RWPE2 (cell line): ENCODE measurements at regions not wholly inside any gene's neighbourhood (a gene's known extent, or its start where the extent isn't known, plus 50 kb on each side); places are given as distances from the start of the nearest gene placed in this dataset.

ENCODE experiments used
- ATAC-seq: fragments of 200-7000 bp; cut with Tn5 transposase; 3 replicates; pipeline ENCODE4 v1.9.1; 2021; ENCODE audit warnings: low read depth
- DNase-seq: peaks from one replicate; pipeline ENCODE4 v3.0.0-alpha.2; 2020; ENCODE audit warnings: low spot score
- H3K27ac ChIP-seq: fragments of 450-650 bp; 2 replicates; pipeline ENCODE4 v1.5.1; 2017; ENCODE audit warnings: mild to moderate bottlenecking; ENCODE audit not compliant: poor library complexity, severe bottlenecking
- H3K27me3 ChIP-seq: fragments of 250-450 bp; sonication (Bioruptor Pico); 2 replicates; pipeline ENCODE4 v1.5.1; 2021; ENCODE audit warnings: mild to moderate bottlenecking, moderate library complexity; ENCODE audit not compliant: insufficient read depth, poor library complexity, severe bottlenecking
- H3K36me3 ChIP-seq: fragments of 250-450 bp; sonication (Bioruptor Pico); 2 replicates; pipeline ENCODE4 v1.5.1; 2020; ENCODE audit warnings: low read depth, mild to moderate bottlenecking, moderate library complexity
- H3K4me1 ChIP-seq: fragments of 250-450 bp; sonication (Bioruptor Pico); 2 replicates; pipeline ENCODE4 v1.5.1; 2021; ENCODE audit warnings: mild to moderate bottlenecking, moderate library complexity; ENCODE audit not compliant: insufficient read depth, poor library complexity, severe bottlenecking
- H3K4me3 ChIP-seq: fragments of 250-450 bp; sonication (Bioruptor Pico); 2 replicates; pipeline ENCODE4 v1.5.1; 2021; ENCODE audit warnings: mild to moderate bottlenecking, moderate library complexity; ENCODE audit not compliant: severe bottlenecking
- H3K9me3 ChIP-seq: fragments of 250-450 bp; sonication (Bioruptor Pico); 2 replicates; pipeline ENCODE4 v1.5.1; 2021; ENCODE audit warnings: mild to moderate bottlenecking, moderate library complexity; ENCODE audit not compliant: severe bottlenecking
- TF ChIP-seq, protein P1 (sequence below): fragments of 450-650 bp; IDR thresholded peaks from one replicate; pipeline ENCODE4 v1.5.1; 2017; ENCODE audit warnings: mild to moderate bottlenecking, moderate library complexity; ENCODE audit not compliant: poor library complexity, severe bottlenecking

- no peak for ATAC-seq
- no peak for DNase-seq
- no peak overlapping the region for H3K27ac ChIP-seq
- H3K4me3 ChIP-seq: no peak overlapping the region
- TF ChIP-seq, protein P1, sequence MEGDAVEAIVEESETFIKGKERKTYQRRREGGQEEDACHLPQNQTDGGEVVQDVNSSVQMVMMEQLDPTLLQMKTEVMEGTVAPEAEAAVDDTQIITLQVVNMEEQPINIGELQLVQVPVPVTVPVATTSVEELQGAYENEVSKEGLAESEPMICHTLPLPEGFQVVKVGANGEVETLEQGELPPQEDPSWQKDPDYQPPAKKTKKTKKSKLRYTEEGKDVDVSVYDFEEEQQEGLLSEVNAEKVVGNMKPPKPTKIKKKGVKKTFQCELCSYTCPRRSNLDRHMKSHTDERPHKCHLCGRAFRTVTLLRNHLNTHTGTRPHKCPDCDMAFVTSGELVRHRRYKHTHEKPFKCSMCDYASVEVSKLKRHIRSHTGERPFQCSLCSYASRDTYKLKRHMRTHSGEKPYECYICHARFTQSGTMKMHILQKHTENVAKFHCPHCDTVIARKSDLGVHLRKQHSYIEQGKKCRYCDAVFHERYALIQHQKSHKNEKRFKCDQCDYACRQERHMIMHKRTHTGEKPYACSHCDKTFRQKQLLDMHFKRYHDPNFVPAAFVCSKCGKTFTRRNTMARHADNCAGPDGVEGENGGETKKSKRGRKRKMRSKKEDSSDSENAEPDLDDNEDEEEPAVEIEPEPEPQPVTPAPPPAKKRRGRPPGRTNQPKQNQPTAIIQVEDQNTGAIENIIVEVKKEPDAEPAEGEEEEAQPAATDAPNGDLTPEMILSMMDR: no peak
- no peaks in the 10 kb centered on the region for H3K4me1 ChIP-seq
- no peaks in the 10 kb centered on the region for H3K36me3 ChIP-seq
- no peaks in the 10 kb centered on the region for H3K27me3 ChIP-seq
- no peaks in the 10 kb centered on the region for H3K9me3 ChIP-seq
Measured at GRCh38 chr5:107165296-107165695, 505.4 kb downstream of the EFNA5 start.

DNA sequence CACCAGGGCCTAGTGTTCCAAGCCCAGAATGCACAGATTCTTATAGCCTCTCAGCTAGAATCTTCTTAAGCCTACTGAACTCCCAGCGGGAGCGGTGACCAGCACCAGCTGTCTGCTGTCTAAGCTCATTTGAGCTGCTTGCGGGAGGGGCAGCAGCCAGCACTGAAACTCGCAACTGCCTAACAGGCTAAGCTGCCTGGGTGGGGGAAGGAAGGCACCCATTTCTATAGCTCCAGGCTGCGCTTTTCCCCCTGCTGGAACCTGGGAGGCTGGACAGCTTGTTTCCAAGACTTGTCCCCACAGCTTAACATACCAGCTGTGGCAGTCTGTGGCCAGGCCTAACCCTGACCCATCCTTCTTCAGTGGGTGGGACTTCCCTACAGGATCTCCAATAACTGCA, 512.9 kb downstream of the EFNA5 start:
- no peaks in the 10 kb centered on the region for H3K4me1 ChIP-seq
- no peak overlapping the region for H3K27ac ChIP-seq
- DNase-seq: no peak
- no peak for ATAC-seq
- H3K36me3 ChIP-seq: no peaks in the 10 kb centered on the region
- H3K9me3 ChIP-seq: no peaks in the 10 kb centered on the region
- no peak overlapping the region for H3K4me3 ChIP-seq
- TF ChIP-seq, protein P1: no peak
- no peaks in the 10 kb centered on the region for H3K27me3 ChIP-seq

- Histone ChIP-seq H3K4me3 (no peak overlapping the region), H3K36me3 (no peaks in the 10 kb centered on the region), H3K4me1 (no peaks in the 10 kb centered on the region), H3K9me3 (no peaks in the 10 kb centered on the region), H3K27ac (no peak overlapping the region), H3K27me3 (no peaks in the 10 kb centered on the region)
- DNase-seq (no peak), ATAC-seq (no peak)
- TF ChIP-seq, protein P1: no peak
Measured at GRCh38 chr5:107155707-107156106, 515.0 kb downstream of the EFNA5 start.

GRCh38 chr5:107154593-107154992, 516.1 kb downstream of the EFNA5 start:
- TF ChIP-seq, protein P1: no peak
- DNase-seq: no peak
- no peak overlapping the region for H3K27ac ChIP-seq
- H3K4me3 ChIP-seq: no peak overlapping the region
- ATAC-seq: no peak
- no peaks in the 10 kb centered on the region for H3K4me1 ChIP-seq
- H3K27me3 ChIP-seq: no peaks in the 10 kb centered on the region
- H3K36me3 ChIP-seq: no peaks in the 10 kb centered on the region
- H3K9me3 ChIP-seq: no peaks in the 10 kb centered on the region

DNA sequence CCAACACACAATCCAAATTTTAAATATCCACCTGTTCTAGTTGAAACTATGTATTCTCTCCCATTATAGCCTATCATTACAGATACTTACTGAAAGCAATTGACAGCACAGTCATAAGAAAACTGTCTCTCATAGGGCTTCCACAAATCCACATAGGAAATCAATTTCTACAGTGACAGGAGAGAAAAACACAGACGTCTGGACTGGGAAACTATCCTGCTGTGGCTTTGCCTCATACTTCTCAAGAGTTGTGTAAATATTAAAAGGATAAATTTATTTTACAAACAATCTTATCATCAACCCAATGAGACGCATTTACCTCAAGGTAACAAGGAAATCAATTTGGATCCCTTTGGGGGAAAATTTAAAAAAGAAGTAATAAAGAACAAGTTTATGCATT, 517.5 kb downstream of the EFNA5 start:
- ATAC-seq (no peak), DNase-seq (no peak)
- H3K9me3 ChIP-seq: no peaks in the 10 kb centered on the region
- H3K4me1 ChIP-seq: no peaks in the 10 kb centered on the region
- H3K27ac ChIP-seq: no peak overlapping the region
- TF ChIP-seq, protein P1: no peak
- peaks cover 1% of the 10 kb centered on the region for H3K27me3 ChIP-seq
- H3K36me3 ChIP-seq: no peaks in the 10 kb centered on the region
- H3K4me3 ChIP-seq: no peak overlapping the region
